ENCODE measurements at regions not wholly inside any gene's neighbourhood (a gene's known extent, or its start where the extent isn't known, plus 50 kb on each side); places are given as distances from the start of the nearest gene placed in this dataset.

GRCh38 chr3:80559701-80560100, 791.9 kb upstream of the ROBO1 start:
- WGBS (ENCODE audit: insufficient coverage, low coverage, missing lambda C conversion rate) = 0% methylated on average over 4 of the region's 4 CpGs
- Histone ChIP-seq H3K9ac (ENCODE audit: insufficient read depth in 1 of 2, low read depth in 2 of 2, low read length in 2 of 2) (no peak overlapping the region), H4K20me1 (replicated peaks; ENCODE audit: control insufficient read depth, insufficient read depth, low read length) (no peaks in the 10 kb centered on the region), H3K27ac (ENCODE audit: extremely low read depth, low read depth, low read length) (no peak overlapping the region), H3K9me3 (replicated peaks; ENCODE audit: control insufficient read depth, insufficient read depth, low read depth, low read length) (no peaks in the 10 kb centered on the region), H3K27me3 (ENCODE audit: control insufficient read depth in 2 of 2, insufficient read depth in 2 of 2, low read length in 2 of 2) (no peaks in the 10 kb centered on the region), H3K4me3 (no peak overlapping the region), H3K4me2 (ENCODE audit: insufficient read depth, low read length) (no peak overlapping the region), H3K4me1 (replicated peaks in 1 of 2; ENCODE audit: control insufficient read depth in 2 of 2, insufficient read depth in 2 of 2, low read length in 2 of 2) (no peaks in the 10 kb centered on the region), H3K79me2 (ENCODE audit: control insufficient read depth, insufficient read depth, low read length) (no peaks in the 10 kb centered on the region), H2AFZ (ENCODE audit: low read depth, low read length) (no peak overlapping the region), H3K9me1 (ENCODE audit: control insufficient read depth, insufficient read depth, low read length) (no peaks in the 10 kb centered on the region), H3K36me3 (ENCODE audit: control insufficient read depth, insufficient read depth, low read length) (no peaks in the 10 kb centered on the region)
- no peak for FAIRE-seq
- in situ Hi-C loops (cut with MboI) = no loop called here
- no TSS peak for BruUV-seq (replicated peaks)
- ChIA-PET POLR2A (no interaction called here), CTCF (ENCODE audit: low intra/inter-chr PET ratio) (no interaction called here)
- no peak for ATAC-seq
- TF ChIP-seq TFAP4 (CRISPR knock-in tag; IDR thresholded peaks at IDR 0.05; ENCODE audit: borderline replicate concordance) = no peak
- TF ChIP-seq HOMEZ (CRISPR knock-in tag; IDR thresholded peaks at IDR 0.05) = no peak
- no peak for TF ChIP-seq ZNF239 (CRISPR knock-in tag; IDR thresholded peaks at IDR 0.05)
- TF ChIP-seq MLLT1 (IDR thresholded peaks at IDR 0.05) = no peak
- TF ChIP-seq PHTF2 (CRISPR knock-in tag; IDR thresholded peaks at IDR 0.05) = no peak
- TF ChIP-seq ZKSCAN3 (CRISPR knock-in tag; IDR thresholded peaks at IDR 0.05) = no peak
- no peak for TF ChIP-seq NR2F6 (CRISPR knock-in tag; IDR thresholded peaks at IDR 0.05)
- TF ChIP-seq ZNF518B (CRISPR knock-in tag; IDR thresholded peaks at IDR 0.05) = no peak
- no peak for DNase-seq (ENCODE audit: extremely low read depth in 1 of 4, low spot score in 3 of 4)
- intact Hi-C loops (cut with micrococcal nuclease) = no loop called here

All from K562 (cell line).